NOMO-1 treated with DMSO at 0.1 percent for 48 hours (cell line): ENCODE measurements at regions not wholly inside any gene's neighbourhood (a gene's known extent, or its start where the extent isn't known, plus 50 kb on each side); places are given as distances from the start of the nearest gene placed in this dataset.
"Not testable (repeated sequence)": the region's sequence is repeated elsewhere in the genome, so short reads cannot be mapped to it uniquely, and the experiment has no call there.

Experiments
- DNase-seq: peaks from one replicate; lab custom pipeline; 2025; ENCODE audit not compliant: unreplicated experiment; lab: John Stamatoyannopoulos, UW

DNA sequence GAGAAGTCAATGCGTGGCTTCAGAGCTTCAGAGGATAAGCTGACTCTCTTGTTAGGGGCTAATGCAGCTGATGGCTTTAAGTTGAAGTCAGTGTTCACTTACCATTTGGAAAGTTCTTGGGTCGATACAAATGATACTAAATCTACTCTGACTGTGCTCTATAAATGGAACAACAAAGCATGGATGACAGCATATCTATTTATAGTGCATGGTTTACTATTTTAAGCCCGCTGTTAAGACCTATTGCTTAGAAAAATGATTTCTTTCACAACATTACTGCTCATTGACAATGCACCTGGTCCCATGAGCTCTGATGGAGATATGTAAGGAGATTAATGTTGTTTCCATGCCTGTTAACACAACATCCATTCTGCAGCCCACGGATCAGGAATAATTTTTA is 435.7 kb downstream of the MAT2B start:
- DNase-seq: no peak

DNA sequence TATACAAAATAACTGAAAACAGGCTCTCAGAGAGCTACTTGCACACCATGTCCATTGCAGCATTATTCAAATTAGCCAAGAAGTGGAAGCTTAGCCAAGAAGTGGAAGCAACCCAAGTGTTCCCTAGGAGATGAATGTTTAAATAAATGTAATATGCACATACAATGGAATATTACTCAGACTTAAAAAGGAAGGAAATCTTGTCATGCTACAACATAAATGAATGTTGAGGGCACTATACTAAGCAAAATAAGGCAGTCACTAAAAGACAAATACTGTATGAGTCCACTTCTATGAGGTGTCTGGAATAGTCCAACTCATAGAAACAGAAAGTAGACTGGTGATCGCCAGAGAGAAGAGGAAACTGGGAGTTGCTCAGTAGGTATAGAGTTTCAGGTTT is 438.1 kb downstream of the MAT2B start:
- DNase-seq: peak; percentile 49

- DNase-seq: no peak
Observed at GRCh38 chr5:163944738-163945137, 439.3 kb downstream of the MAT2B start.

GRCh38 chr5:163947848-163948666 is 442.6 kb downstream of the MAT2B start:
- no peak for DNase-seq

DNA sequence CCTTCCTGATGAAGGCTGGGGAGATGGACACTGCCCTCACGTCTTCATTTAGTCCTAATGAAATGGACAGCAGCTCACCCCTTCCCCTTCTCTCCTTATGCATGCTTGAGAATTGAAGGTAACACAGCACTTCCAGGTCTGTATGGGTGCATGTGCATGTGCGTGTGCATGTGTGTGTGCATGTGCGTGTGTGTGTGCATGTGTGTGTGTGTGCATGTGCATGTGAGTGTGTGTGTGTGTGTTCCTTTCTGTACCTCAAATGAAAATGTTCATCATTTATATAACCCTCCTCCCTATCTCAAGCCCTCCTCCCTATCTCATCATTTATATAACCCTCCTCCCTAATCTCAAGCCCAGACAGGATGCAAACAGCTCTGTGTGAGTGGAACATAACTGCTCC is 444.8 kb downstream of the MAT2B start:
- DNase-seq: no peak

- no peak for DNase-seq
Observed at GRCh38 chr5:163951069-163951468, 445.6 kb downstream of the MAT2B start.

- no peak for DNase-seq
Observed at GRCh38 chr5:163953901-163954300, 448.5 kb downstream of the MAT2B start.

DNA sequence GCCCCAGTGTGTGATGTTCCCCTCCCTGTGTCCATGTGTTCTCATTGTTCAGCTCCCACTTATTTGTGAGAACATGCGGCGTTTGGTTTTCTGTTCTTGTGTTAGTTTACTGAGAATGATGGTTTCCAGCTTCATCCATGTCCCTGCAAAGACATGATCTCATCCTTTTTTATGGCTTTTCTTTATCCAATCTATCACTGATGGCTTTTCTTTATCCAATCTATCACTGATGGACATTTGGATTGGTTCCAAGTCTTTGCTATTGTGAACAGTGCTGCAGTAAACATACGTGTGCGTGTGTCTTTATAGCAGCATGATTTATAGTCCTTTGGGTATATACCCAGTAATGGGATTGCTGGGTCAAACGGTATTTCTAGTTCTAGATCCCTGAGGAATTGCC is 455.8 kb downstream of the MAT2B start:
- not testable (repeated sequence) for DNase-seq

- DNase-seq: peak; percentile 97
Observed at GRCh38 chr5:163963881-163964280, 458.5 kb downstream of the MAT2B start.

DNA sequence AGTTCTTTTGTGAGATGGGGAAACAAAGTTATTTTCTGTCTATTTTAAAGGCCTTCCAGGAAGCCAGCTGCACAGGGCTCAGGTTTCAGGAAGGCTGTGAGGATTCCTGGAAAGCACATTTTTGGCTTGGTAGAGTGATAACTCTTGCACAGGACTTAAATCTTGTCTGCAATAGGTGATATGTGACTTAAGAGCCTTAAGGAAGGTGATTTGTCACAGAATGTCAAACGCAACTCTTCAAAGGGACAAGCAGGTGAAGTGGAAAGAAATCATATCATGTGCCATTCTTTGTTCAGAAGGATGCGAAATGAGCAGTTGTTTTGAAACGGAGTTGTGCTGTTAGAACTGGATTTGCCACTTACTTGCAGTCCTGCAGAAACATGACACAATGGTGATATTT is 459.3 kb downstream of the MAT2B start:
- no peak for DNase-seq

DNA sequence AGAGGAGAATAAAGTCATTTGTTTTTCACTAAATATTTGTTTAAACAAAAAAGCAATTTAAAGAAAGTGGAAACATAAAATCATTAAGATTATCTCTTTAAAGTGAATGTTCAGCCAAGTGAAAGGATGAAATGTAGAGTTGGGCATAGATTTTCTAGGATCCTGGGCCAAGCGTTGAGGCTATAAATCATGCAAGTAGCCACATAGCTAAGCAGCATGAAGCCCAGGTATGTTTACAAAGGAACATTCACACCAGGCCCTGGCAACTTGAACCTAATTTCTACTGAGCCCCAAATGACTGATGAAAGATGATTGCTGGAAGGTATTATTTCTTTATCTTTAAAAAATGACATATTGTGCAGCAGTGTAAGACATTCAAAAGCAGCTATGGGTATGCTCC is 461.8 kb downstream of the MAT2B start:
- DNase-seq: no peak

- DNase-seq: no peak
Observed at GRCh38 chr5:163968651-163969050, 463.2 kb downstream of the MAT2B start.

- DNase-seq: no peak
Observed at GRCh38 chr5:163976696-163977095, 471.3 kb downstream of the MAT2B start.

DNA sequence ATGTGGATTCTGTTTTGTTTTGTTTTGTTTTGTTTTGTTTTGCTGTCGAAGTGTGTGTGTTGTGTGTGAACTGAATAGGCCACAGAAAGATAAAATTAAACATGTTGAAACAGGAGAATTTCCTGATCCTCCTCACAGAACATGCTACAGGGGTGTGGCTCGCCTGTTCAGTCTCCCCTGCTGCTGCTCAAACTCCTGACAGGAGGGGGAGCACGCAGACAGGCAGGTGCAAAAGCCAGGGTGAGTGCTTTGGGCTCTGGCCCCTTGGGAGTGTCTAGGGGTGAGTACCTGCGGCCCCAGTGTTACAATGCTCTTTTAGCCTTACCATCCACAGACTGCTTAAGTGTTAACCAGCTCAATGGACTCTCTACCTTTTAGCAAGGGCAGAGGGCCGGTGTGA is 473.5 kb downstream of the MAT2B start:
- DNase-seq: no peak

DNA sequence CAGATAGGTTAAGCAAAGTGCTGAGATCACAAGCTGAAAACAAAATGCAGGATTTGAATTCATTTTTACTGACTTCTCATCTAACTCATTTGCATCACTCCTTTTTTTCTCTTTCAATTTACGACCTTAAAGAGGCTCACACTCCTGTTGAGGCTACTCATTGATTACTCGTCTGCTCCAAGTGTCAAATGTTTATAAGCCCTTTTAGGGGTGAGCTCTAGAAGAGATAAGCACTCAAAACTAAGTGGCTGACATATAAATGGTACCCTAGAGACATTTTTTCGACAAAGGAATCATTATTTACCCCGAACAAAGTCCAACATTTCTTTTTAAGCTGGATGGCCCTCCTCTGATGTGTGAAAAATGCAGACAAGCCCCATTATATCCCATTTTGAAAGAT is 483.1 kb downstream of the MAT2B start:
- no peak for DNase-seq

GRCh38 chr5:163993126-163993525 is 487.7 kb downstream of the MAT2B start:
- no peak for DNase-seq

- DNase-seq: no peak
Observed at GRCh38 chr5:163995206-163995605, 489.8 kb downstream of the MAT2B start.

DNA sequence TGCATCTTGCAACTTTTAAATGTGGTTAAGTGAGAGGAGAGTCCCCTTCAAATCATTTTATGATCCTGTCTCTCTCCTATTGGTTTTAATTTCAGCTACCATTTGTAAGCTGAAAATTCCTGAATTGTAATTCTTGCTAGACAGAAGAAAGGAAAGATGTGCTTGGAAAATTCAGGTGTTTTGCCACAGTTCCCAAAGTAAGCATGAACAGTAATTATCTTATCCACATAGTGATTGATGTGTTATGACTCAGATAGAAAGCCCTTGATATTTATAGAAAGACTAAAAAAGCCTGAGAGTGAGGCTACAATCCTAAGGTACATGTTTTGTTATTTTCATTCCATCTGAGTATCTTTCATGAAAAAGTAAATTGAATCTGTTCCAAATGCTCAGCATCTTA is 492.5 kb downstream of the MAT2B start:
- no peak for DNase-seq

DNA sequence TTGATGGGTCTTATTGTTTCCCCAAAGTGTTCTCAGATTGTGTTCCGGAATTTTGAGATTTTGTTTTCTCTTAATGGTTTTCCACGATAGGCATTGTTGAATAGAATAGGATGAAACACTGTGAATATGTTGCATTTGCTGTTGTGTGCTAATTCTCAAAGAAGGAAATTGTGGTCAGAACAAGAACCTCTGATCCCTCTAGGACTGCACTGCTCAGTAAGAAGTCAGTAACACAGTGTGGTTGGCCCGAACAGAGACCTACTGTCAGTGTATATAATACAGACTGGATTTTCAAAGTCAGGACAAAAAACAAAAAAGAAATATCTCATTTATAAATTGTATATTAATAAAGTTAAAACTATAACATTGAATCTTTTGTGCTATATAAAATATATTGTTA is 494.8 kb downstream of the MAT2B start:
- DNase-seq: peak; percentile 21

GRCh38 chr5:164000819-164001218 is 495.4 kb downstream of the MAT2B start:
- DNase-seq: no peak

DNA sequence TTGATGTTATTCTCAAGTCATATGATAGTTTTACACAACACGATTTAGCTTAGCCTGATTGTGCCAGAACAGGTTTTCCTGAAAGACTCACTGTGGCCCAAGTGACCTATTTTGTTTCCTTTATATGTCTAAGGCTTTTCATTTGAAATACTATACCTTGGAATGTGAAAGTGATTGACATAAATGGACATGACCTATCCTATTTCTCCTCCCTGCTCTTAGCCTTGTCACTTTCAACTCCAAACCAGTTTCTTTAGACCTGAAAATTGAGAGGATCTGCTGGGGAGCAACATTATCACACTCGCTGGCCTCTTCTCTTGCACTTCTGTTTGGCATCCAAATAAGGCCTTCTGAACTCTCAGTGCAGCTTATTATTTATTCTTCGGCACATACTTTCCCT is 496.8 kb downstream of the MAT2B start:
- no peak for DNase-seq

DNA sequence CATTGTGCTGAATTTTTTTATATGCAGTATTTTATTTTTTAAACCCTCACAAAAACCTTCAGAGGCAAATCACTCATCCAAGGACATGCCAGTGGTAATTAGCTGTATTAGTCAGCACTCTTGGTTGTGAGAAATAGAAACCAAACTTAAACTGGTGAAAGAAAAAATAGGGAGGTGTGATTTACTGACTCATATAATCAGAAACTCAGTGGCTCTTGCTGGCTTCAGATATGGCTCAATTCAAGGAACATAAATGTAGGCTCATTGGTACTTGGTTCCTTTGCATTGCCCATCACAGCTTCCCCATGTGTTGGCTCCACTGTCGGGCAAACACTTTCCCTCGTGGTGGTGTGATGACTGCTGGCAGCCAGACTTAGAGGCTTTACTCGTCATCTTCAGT is 497.2 kb downstream of the MAT2B start:
- no peak for DNase-seq

- no peak for DNase-seq
Observed at GRCh38 chr5:164005071-164005470, 499.7 kb downstream of the MAT2B start.
